HG03064 (cell line): ENCODE measurements at regions not wholly inside any gene's neighbourhood (a gene's known extent, or its start where the extent isn't known, plus 50 kb on each side); places are given as distances from the start of the nearest gene placed in this dataset.
"Not testable (repeated sequence)": the region's sequence is repeated elsewhere in the genome, so short reads cannot be mapped to it uniquely, and the experiment has no call there.

Source experiments
- ATAC-seq: cut with Tn5 transposase; IDR thresholded peaks from one replicate; pipeline ENCODE4 v1.9.1; 2021; ENCODE audit warnings: low read depth; ENCODE audit not compliant: unreplicated experiment

GRCh38 chr5:128711216-128711615 is 173.2 kb upstream of the FBN2 start:
- no peak for ATAC-seq

- ATAC-seq: no peak
These were observed 176.5 kb upstream of the FBN2 start for GRCh38 chr5:128714551-128714950.

- no peak for ATAC-seq
These were observed 184.5 kb upstream of the FBN2 start for GRCh38 chr5:128722551-128722950.

- ATAC-seq: not testable (repeated sequence)
These were observed 192.0 kb upstream of the FBN2 start for GRCh38 chr5:128730021-128730420.

GRCh38 chr5:128735656-128736055 is 197.6 kb upstream of the FBN2 start:
- not testable (repeated sequence) for ATAC-seq

- ATAC-seq: no peak
These were observed 198.5 kb upstream of the FBN2 start for GRCh38 chr5:128736553-128736952.

GRCh38 chr5:128749136-128749898 is 211.3 kb upstream of the FBN2 start:
- no peak for ATAC-seq

GRCh38 chr5:128750155-128750554 is 212.1 kb upstream of the FBN2 start:
- ATAC-seq: no peak

GRCh38 chr5:128757196-128757959 is 207.9 kb upstream of the SLC27A6 start:
- no peak for ATAC-seq

GRCh38 chr5:128762661-128763306 is 202.5 kb upstream of the SLC27A6 start:
- ATAC-seq: no peak

GRCh38 chr5:128763321-128763720 is 202.0 kb upstream of the SLC27A6 start:
- ATAC-seq: no peak

- no peak for ATAC-seq
These were observed 200.5 kb upstream of the SLC27A6 start for GRCh38 chr5:128764601-128765310.

GRCh38 chr5:128765448-128766061 is 199.7 kb upstream of the SLC27A6 start:
- no peak for ATAC-seq

GRCh38 chr5:128766406-128766805 is 198.9 kb upstream of the SLC27A6 start:
- no peak for ATAC-seq

- no peak for ATAC-seq
These were observed 194.4 kb upstream of the SLC27A6 start for GRCh38 chr5:128770907-128771306.

GRCh38 chr5:128772356-128772755 is 192.9 kb upstream of the SLC27A6 start:
- ATAC-seq: no peak

- no peak for ATAC-seq
These were observed 191.9 kb upstream of the SLC27A6 start for GRCh38 chr5:128773378-128773777.

- no peak for ATAC-seq
These were observed 190.7 kb upstream of the SLC27A6 start for GRCh38 chr5:128774605-128775004.

- ATAC-seq: no peak
These were observed 189.7 kb upstream of the SLC27A6 start for GRCh38 chr5:128775558-128775957.

GRCh38 chr5:128777052-128777451 is 188.2 kb upstream of the SLC27A6 start:
- peak; percentile 96 for ATAC-seq
